ENCODE measurements at regions not wholly inside any gene's neighbourhood (a gene's known extent, or its start where the extent isn't known, plus 50 kb on each side); places are given as distances from the start of the nearest gene placed in this dataset.

DNA sequence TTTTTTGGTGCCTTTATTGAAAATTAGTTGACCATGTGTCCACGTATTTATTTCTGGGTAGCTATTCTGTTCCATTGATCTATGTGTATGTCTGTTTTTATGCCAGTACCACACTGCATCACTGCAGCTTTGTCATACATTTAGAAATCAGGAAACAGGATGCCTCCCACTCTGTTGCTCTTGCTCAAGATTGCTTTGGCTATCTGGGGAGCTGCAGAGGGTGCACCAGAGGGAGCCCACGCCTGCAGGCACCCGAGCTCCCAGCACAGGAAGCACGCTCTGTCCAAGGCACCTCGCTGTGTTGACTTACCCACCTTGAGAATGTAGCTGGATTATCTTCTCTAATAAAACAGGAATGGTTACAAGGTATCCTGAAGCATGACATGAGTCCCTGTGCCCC, 301.7 kb downstream of the TCERG1L start:
- Histone ChIP-seq H2AK5ac (ENCODE audit: insufficient read length, low read length) (no peak overlapping the region), H4K91ac (ENCODE audit: insufficient read length, low read depth, low read length) (no peak overlapping the region), H4K8ac (replicated peaks; ENCODE audit: insufficient read length, low read depth, low read length) (no peak overlapping the region), H3K79me1 (ENCODE audit: insufficient read depth, low read depth, low read length, poor library complexity, severe bottlenecking) (no peaks in the 10 kb centered on the region), H3K23ac (ENCODE audit: insufficient read length, low read depth, low read length) (no peak overlapping the region), H4K20me1 (ENCODE audit: control insufficient read depth, insufficient read depth, insufficient read length) (no peaks in the 10 kb centered on the region), H3K14ac (ENCODE audit: insufficient read depth, low read length) (no peak overlapping the region), H2BK15ac (ENCODE audit: low read depth, low read length) (no peak overlapping the region), H2BK12ac (ENCODE audit: insufficient read length, low read depth, low read length) (no peak overlapping the region), H3K56ac (ENCODE audit: insufficient read length, low read depth, low read length) (no peak overlapping the region), H3K18ac (ENCODE audit: insufficient read length, low read depth, low read length) (no peak overlapping the region), H3K27me3 (ENCODE audit: insufficient read depth, low read length) (no peaks in the 10 kb centered on the region), H3K4me1 (ENCODE audit: insufficient read depth, low read length) (no peaks in the 10 kb centered on the region), H2BK20ac (ENCODE audit: low read depth, low read length, poor library complexity, severe bottlenecking) (no peak overlapping the region), H3K23me2 (ENCODE audit: insufficient read length, low read depth, low read length, poor library complexity, severe bottlenecking) (no peaks in the 10 kb centered on the region), H3K79me2 (ENCODE audit: insufficient read depth, low read length) (no peaks in the 10 kb centered on the region), H4K5ac (ENCODE audit: insufficient read length, low read depth, low read length) (no peak overlapping the region), H3K9me3 (ENCODE audit: control insufficient read depth, low read depth, low read length) (no peaks in the 10 kb centered on the region), H2AFZ (ENCODE audit: low read length) (no peak overlapping the region), H3K4me2 (ENCODE audit: insufficient read depth, insufficient read length, low read length) (no peak overlapping the region), H3K9ac (ENCODE audit: extremely low read depth, insufficient read length, low read length) (no peak overlapping the region), H3K27ac (ENCODE audit: insufficient read length, low read depth, low read length) (no peak overlapping the region), H2BK120ac (ENCODE audit: low read depth, low read length, poor library complexity, severe bottlenecking) (no peak overlapping the region), H2BK5ac (ENCODE audit: insufficient read length, low read length) (no peak overlapping the region), H3T11ph (ENCODE audit: low read length) (no peak overlapping the region), H3K4ac (ENCODE audit: low read depth, low read length) (no peak overlapping the region)
- WGBS (ENCODE audit: extremely low coverage, insufficient read length, low lambda C conversion rate): no CpG with 5 or more reads among the region's 5 CpGs
- TF ChIP-seq, protein P1, sequence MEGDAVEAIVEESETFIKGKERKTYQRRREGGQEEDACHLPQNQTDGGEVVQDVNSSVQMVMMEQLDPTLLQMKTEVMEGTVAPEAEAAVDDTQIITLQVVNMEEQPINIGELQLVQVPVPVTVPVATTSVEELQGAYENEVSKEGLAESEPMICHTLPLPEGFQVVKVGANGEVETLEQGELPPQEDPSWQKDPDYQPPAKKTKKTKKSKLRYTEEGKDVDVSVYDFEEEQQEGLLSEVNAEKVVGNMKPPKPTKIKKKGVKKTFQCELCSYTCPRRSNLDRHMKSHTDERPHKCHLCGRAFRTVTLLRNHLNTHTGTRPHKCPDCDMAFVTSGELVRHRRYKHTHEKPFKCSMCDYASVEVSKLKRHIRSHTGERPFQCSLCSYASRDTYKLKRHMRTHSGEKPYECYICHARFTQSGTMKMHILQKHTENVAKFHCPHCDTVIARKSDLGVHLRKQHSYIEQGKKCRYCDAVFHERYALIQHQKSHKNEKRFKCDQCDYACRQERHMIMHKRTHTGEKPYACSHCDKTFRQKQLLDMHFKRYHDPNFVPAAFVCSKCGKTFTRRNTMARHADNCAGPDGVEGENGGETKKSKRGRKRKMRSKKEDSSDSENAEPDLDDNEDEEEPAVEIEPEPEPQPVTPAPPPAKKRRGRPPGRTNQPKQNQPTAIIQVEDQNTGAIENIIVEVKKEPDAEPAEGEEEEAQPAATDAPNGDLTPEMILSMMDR (conservative IDR thresholded peaks at IDR 0.05): no peak
- Mint-ChIP-seq H3K9me3 (peaks cover 11% of the 10 kb centered on the region in 2 experiments; a peak in 4 of 5 replicates), H3K27me3 (ENCODE audit: low read depth) (no peaks in the 10 kb centered on the region; the same call in 1 of the 2 replicates), H3K27ac (no peak overlapping the region), H3K36me3 (ENCODE audit: insufficient read depth in 1 of 3, low read depth in 3 of 3) (peaks cover 0 to 12% (median 5%) of the 10 kb centered on the region in 3 experiments; a peak in 5 of 7 replicates), H3K4me1 (peaks cover 8 to 15% of the 10 kb centered on the region in 2 experiments), H3K4me3 (no peak overlapping the region)
- no peak for DNase-seq

All from H9 (cell line).